LNCaP clone FGC (cell line): ENCODE measurements at regions not wholly inside any gene's neighbourhood (a gene's known extent, or its start where the extent isn't known, plus 50 kb on each side); places are given as distances from the start of the nearest gene placed in this dataset.

ENCODE experiments used
- DNase-seq: peaks from one replicate; pipeline ENCODE4 v3.0.0-alpha.2; 2011; ENCODE audit warnings: low read depth
- H3K4me3 ChIP-seq: 2 replicates; pipeline ENCODE4 v1.5.1; 2011; ENCODE audit warnings: mild to moderate bottlenecking, low read depth, low read length, control low read depth
- TF ChIP-seq, protein P1 (sequence below): IDR thresholded peaks from 2 replicates; pipeline ENCODE4 v1.5.1; 2012; ENCODE audit warnings: mild to moderate bottlenecking; ENCODE audit not compliant: control insufficient read depth, insufficient read depth; ENCODE audit errors: extremely low read depth

GRCh38 chr5:67478337-67478736, 281.7 kb upstream of the CD180 start:
- no peak for DNase-seq
- no peak overlapping the region for H3K4me3 ChIP-seq
- TF ChIP-seq, protein P1, sequence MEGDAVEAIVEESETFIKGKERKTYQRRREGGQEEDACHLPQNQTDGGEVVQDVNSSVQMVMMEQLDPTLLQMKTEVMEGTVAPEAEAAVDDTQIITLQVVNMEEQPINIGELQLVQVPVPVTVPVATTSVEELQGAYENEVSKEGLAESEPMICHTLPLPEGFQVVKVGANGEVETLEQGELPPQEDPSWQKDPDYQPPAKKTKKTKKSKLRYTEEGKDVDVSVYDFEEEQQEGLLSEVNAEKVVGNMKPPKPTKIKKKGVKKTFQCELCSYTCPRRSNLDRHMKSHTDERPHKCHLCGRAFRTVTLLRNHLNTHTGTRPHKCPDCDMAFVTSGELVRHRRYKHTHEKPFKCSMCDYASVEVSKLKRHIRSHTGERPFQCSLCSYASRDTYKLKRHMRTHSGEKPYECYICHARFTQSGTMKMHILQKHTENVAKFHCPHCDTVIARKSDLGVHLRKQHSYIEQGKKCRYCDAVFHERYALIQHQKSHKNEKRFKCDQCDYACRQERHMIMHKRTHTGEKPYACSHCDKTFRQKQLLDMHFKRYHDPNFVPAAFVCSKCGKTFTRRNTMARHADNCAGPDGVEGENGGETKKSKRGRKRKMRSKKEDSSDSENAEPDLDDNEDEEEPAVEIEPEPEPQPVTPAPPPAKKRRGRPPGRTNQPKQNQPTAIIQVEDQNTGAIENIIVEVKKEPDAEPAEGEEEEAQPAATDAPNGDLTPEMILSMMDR: no peak

GRCh38 chr5:67476995-67477394, 280.4 kb upstream of the CD180 start:
- no peak for DNase-seq
- no peak overlapping the region for H3K4me3 ChIP-seq
- TF ChIP-seq, protein P1: no peak

- no peak overlapping the region for H3K4me3 ChIP-seq
- no peak for DNase-seq
- TF ChIP-seq, protein P1: no peak
Measured at GRCh38 chr5:67476531-67476930, 279.9 kb upstream of the CD180 start.

DNA sequence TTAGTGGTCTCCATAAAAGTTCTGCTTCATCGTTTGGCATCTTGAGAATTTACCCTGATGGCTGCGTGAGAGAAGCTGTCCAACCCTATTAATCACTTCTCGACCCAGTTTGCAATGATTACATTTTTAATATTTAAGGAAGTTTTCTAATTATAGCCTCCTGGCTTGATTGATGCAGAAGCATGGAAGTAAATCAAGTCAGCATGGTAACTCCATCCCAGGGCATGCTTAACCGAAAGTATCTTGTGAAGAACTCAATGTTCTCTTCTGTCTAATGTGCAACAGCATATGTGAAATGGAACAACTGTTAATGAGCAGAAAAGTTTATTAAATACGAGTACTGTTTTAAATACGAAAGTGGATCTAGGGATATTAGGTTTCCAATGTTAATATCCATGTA, 278.9 kb upstream of the CD180 start:
- no peak overlapping the region for H3K4me3 ChIP-seq
- TF ChIP-seq, protein P1: no peak
- DNase-seq: no peak

- no peak for DNase-seq
- TF ChIP-seq, protein P1: no peak
- H3K4me3 ChIP-seq: no peak overlapping the region
Measured at GRCh38 chr5:67474597-67475238, 278.1 kb upstream of the CD180 start.

- TF ChIP-seq, protein P1: no peak
- no peak for DNase-seq
- H3K4me3 ChIP-seq: no peak overlapping the region
Measured at GRCh38 chr5:67467110-67467509, 270.5 kb upstream of the CD180 start.
